ENCODE measurements at regions not wholly inside any gene's neighbourhood (a gene's known extent, or its start where the extent isn't known, plus 50 kb on each side); places are given as distances from the start of the nearest gene placed in this dataset.
"Not testable (repeated sequence)": the region's sequence is repeated elsewhere in the genome, so short reads cannot be mapped to it uniquely, and the experiment has no call there.

DNA sequence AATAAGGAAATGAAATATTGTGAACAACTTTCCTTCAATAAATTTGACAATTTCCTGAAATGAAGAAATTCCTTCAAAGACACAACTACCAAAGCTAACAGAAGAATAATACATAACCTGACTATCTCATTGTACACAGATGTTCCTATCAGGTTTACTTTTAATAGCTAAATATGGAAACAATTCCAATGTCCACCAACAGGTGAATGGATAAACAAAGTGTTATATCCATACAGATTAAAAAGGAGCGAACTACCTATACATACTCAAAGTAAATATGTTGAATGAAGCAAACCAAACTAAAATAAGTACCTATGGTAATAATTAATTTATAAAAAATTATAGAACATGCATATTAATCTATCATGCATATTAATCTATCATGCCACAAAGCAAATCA is 554.9 kb downstream of the PPP4R3C start:
- no peak for DNase-seq (ENCODE audit: low read depth in 4 of 4, low spot score in 2 of 4)

DNA sequence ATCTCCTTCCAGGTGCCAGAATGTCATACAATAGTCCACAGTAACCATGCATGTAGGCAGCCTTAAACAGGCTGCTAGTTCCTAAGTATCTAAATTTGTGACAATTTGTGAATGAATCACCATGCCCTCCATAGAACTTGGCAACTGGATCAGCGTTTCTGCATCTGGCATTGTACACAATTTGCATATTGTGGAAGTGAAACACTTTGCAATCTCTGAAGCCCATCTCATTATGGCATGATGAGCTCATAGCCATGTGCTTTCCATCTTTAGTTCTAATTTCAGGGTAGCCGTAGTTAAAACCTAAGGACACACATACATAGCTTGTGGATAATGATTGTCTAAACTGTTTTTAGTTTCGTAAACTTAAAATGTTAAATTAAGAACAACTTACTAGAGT is 573.6 kb downstream of the PPP4R3C start:
- DNase-seq (ENCODE audit: low read depth in 4 of 4, low spot score in 2 of 4), result no peak

DNA sequence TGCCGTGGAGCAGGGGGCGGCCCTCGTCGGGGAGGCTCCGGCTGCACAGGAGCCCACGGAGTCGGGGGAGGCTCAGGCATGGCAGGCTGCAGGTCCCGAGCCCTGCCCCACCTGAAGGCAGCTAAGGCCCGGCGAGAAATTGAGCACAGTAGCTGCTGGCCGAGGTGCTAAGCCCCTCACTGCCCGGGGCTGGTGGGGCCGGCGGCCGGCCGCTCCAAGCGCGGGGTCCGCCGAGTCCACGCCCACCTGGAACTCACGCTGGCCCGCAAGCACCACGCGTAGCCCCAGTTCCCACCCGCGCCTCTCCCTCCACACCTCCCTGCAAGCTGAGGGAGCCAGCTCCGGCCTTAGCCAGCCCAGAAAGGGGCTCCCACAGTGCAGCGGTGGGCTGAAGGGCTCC is 589.4 kb downstream of the PPP4R3C start:
- no peak for DNase-seq (ENCODE audit: low read depth in 4 of 4, low spot score in 2 of 4)

DNA sequence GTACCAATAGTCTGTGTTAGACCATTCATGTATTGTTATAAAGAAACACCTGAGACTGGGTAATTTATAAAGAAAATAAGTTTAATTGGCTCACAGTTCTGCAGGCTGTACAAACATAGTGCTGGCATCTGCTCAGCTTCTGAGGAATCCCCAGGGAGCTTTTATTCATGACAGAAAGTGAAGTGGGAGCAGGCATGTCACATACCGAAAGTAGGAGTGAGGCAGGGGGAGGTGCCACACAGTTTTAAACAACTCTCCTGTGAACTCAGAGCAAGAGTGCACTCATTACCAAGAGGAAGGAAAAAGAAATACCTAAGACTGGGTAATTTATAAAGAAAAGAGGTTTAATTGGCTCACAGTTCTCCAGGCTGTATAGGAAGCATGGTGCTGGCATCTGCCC is 591.2 kb downstream of the PPP4R3C start:
- no peak for DNase-seq (ENCODE audit: low read depth in 4 of 4, low spot score in 2 of 4)

DNA sequence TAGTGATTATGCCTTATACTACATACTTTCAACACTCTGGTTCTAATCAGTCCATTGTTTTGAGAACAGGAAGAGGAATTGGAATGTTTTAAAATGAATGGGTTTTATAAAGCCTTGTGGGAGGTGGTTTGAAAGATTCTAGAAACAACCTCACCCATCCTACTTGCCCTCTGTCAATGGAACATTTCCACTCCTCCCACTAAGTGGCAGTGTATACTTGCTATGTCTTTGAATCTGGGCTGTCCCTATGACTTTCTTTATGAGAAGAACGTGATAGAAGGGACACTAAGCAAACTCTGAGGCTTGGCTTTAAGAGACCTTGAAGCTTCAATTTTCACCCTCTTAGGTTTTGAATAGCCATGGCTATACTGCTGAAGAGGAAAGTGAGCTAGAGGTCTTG is 611.2 kb downstream of the PPP4R3C start:
- no peak for DNase-seq (ENCODE audit: low read depth in 4 of 4, low spot score in 2 of 4)

DNA sequence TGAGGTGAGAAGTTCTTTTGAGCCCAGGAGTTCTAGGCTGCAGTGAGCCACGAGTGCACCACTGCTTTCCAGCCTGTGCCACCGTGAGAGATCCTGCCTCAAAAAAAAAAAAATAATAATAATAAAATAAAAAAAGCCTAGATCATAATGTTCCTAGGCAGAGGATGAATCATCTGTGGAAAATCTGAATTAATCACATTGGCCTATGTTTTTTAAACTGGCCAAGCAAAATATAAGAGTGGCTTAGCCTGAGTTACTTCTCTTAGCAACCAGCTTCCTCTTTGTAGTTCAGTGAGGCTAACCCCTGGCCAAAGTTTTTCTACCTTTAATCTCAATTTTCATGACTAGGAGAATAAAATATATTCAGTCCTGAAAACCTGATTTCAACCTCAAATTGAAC is 614.6 kb downstream of the PPP4R3C start:
- no peak for DNase-seq (ENCODE audit: low read depth in 4 of 4, low spot score in 2 of 4)

DNA sequence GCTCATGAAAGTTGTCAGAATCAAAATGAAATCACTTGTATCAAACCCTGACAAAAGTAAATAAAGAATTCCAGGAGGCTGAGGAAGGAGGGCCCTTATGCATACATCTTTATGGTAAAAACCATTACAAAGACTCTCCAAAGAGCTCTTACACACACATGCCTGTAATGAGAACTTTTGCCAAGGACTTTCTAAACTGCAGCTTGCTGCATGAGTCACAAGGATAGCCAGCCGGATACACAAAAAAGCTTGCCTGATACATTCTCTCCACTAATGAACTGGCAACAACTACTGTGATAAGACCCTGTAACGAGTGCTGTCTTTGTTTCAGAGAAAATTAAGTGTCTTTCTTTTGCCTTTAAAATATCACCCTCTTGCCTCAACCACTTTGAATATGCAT is 618.1 kb downstream of the PPP4R3C start:
- DNase-seq (ENCODE audit: low read depth in 4 of 4, low spot score in 2 of 4), result no peak

DNA sequence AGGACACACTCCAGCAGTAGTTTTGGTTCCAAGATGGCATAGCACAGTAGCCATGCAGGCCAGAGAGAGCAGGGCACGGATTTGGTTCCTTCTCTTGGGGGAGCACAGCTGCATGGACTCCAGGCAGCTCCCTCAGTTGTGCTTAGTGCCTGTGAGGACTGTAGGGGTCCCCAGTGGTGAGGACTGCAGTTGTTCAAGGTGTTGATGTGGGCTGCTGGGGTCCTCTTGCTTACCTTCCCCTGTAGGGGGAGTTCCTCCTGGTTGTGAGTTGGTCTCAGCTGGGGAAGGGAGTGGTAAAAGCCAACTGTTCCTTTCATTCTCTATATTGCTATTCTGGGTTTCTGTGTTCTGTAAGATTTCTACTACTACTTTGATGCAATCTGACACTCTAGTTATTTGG is 606.5 kb downstream of the MAGEB5 start:
- DNase-seq (ENCODE audit: low read depth in 4 of 4, low spot score in 2 of 4), result no peak

DNA sequence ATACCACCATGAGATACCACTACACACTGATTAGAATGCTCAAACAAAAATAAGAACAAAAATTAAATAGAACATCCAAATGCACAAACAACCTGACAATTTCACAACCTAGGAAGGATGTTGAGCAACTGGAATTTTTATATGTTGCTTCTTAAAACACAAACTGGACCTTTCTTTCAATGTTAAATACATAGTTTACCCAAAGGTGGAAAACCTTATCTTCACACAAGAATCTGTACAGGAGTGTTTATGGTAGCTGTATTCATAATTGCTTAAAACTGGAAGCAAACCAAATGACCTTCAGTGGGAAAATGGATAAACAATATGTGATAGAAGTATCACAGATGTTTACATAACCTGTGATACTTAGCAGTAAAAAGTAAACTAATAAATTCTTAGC is 573.8 kb downstream of the MAGEB5 start:
- no peak for DNase-seq (ENCODE audit: low read depth in 4 of 4, low spot score in 2 of 4)

DNA sequence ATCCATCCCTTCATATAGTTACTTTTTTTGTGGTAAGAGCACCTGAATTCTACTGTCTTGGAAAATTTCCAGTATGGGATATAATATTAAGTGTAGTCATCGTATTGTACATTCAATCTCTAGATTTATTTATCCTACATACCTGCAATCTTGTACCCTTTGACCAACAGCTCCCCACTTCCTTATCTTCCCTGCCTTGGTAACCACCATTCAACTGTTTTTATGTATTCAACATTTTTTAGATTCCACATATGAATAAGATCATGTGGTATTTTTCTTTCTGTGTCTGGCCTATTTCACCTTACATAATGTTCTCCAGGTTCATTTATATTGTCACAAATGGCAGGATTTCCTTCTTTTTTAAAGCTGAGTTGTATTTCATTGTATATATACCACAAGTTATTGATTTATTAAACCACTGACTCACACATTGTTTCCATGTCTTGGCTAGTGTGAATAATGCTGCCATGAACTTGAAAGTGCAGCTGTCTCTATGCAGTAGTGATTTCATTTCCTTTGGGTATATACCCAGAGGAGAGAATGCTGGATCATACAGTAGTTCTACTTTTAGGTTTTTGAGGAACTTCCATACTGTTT is 572.5 kb downstream of the MAGEB5 start:
- DNase-seq (ENCODE audit: low read depth in 4 of 4, low spot score in 2 of 4), result no peak

DNA sequence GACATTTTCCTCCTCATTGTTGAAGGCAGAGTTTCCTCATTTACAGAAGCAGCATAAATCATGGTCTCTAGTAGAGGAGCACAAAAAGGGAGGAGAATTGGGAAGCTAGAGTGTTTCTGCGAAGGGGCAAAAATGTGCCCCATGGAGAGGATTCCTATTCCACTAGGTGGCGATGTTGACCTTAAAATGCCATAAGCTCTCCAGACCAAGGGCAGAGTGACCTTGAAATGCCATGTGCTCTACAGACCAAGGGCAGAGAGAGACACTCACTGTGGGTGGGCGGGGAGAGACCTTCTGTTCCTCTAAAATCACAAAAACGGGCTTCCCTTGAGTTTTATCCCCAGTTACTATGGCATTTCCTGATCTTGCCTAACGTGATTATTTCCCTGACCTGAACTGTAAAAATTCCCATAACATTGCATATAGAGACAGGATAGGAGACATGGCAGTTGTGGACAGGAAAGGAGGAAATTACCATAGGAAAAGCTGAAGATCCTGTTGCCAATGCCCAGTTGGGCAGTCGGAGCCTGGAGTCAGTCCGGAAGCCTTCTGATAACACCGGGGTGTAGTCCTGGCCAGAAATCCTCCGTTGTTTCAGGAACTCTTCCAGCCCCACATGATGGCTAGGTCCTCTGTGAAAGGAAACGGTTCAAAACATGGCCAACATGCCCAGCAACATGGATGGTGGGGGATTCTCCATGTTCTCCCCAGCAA is 567.7 kb downstream of the MAGEB5 start:
- peak in 2 of 4 donors; percentile 2 to 10 for DNase-seq (ENCODE audit: low read depth in 4 of 4, low spot score in 2 of 4)

DNA sequence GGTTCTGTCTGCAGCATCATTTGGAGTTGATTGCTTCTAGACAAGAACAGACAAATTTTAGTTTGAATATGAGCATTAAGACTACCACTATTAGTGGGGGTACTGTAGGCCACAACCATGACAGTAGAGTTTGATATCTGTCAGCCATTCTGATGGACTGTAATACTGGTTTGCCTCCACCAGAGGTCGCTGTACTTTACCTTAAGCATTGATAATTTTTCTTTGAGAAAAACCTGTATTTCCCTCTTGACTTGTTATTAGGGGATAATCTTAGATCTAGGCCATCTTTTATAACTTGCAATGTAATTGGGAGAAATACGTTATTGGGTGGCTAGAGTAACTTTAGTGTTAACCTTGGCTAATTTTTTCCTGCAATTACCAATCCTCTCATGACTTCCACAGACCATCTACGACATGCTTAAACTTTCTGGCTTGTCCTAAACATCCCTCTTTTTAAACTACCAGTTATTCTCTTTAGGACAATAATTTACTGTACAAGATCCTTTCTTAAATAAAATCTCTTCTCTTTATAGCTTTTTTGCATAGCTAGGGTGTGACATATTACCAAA is 562.4 kb downstream of the MAGEB5 start:
- DNase-seq (ENCODE audit: low read depth in 4 of 4, low spot score in 2 of 4), result no peak

DNA sequence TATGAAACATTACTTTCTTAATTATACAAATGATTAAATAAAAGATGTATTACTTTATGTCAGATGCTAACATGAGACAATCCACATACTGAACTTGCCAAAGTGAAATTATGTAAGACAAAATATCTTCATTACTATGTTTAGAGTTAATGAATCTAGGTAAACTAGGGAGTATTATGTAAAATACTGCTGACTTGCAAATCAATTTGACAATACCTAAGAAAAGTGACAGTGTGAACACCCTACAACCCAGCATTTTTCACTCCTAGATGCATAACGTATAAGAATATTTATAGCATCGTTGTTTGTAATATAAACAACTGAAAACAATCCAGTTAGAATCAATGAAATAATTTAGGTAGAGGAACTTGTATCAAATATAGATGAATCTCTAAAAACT is 546.3 kb downstream of the MAGEB5 start:
- DNase-seq (ENCODE audit: low read depth in 4 of 4, low spot score in 2 of 4), result no peak

DNA sequence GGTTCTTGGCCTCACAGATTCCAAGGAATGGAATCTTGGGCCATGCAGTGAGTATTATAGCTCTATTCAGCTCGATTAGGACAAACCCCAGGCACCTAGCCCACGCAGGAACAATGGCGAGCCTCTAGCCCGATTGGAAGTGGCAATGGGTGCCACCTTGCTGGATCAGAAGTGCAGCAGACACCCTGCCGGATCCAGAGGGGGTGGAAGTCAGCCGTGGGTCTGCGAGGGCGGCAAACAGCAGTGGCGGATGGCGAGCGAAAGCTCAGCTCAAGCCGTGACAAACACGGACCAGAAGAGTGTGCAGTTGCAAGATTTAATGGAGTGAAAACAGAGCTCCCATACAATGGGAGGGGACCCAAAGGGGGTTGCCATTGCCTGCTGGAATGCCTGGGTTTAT is 539.8 kb downstream of the MAGEB5 start:
- not testable (repeated sequence) for DNase-seq (ENCODE audit: low read depth in 4 of 4, low spot score in 2 of 4)

DNA sequence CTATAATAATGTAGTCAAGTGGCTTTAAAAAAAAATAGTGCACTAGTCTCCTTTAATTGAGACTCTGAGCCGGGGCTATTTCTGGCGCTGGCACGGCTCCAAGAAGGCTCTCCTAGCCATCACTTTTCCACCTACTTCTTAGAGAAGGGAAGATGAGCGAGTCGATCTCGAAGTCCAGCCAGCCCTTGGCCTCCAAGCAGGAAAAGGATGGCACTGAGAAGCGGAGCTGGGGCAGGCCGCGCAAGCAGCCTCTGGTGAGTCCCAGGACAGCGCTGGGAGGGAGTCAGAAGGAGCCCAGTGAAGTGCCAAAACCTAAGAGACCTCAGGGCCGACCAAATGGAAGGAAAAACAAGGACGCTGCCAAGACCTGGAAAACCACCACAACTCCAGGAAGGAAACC is 531.9 kb downstream of the MAGEB5 start:
- DNase-seq (ENCODE audit: low read depth in 4 of 4, low spot score in 2 of 4), result no peak

DNA sequence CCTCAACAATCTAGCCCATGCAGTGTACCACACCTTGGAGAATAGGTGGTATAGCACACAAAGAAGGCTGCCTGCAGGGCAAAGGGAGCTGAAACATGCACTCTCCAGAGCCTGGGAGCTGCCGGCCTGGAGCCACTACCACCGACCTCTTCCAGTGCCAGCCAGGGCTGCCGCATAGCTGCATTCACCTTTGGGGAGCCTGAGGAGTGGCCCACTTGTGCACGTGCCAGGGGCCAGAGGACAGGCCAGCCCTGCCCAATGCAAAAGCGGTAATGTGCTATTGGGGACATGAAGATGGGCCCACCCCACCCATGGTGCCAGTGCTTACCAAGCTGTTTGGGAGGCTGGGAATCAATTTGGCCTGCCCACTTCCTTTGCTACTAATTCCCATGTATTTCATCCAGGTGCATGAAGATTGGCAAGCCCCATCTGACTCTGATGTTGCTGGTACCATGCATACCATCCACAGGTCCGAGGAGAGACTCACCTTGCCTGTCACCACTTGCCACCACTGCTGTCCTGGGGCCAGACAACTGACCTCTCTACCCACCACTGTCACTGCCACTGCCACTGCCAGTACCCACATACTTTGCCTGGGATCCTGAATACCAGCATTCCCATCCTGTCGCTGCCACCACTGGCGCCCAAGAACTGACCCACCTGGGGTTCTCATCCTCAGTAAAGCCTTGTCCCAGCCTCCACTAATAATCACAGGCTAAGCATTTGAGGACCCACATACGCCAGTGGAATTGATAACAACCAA is 506.9 kb downstream of the MAGEB5 start:
- DNase-seq (ENCODE audit: low read depth in 4 of 4, low spot score in 2 of 4), result no peak

DNA sequence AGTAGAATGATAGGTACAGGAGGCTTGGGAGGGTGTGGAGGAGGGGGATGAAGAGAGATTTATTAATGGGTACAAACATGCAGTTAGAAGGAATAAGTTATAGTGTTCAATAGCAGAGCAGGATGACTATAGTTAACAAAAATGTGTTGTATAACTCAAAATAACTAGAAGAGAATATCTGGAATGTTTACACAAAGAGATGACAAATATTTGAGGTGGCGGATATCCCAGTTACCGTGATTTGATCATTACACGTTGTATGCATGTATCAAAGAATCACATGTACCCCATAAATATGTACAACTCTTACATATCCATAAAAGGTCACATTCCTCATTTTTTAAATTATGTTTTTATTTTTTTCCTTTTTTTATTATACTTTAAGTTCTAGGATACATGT is 456.6 kb downstream of the MAGEB5 start:
- no peak for DNase-seq (ENCODE audit: low read depth in 4 of 4, low spot score in 2 of 4)

DNA sequence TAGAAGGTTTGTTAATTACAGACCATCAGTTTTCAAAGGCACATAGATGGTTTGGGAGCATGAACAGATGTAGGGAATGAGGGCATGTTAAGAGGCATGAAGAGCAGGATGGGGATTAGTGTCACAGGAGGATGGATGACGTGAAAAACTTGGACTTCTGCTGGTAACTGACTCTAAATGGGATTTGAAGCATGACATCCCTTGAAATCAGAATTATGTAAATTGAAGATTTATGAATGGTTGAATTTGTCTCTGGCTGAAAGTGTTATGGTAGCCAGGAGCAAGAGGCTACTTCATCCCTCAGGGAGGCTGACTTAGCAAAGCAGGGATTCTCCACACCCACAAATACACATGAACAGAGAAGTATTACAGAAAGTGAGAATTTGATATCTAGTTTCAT is 454.6 kb downstream of the MAGEB5 start:
- no peak for DNase-seq (ENCODE audit: low read depth in 4 of 4, low spot score in 2 of 4)

DNA sequence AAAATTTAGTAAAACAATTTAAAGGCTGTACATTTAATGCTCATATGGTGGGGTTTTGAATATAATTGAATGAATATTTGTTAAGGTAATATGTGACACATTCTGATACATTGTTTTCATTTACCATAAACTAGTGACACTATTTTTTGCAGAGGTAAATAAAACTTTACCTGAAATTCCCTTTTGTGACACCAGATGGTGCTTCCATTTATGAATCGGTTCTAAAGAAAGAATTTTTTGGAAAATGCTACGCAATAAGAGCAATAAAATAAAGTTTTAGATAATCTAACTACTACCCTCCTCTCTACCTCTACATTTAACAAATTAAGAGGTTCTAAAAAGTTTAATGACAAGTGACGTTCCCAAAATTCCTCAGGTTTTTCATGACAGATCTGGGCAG is 448.9 kb downstream of the MAGEB5 start:
- no peak for DNase-seq (ENCODE audit: low read depth in 4 of 4, low spot score in 2 of 4)

DNA sequence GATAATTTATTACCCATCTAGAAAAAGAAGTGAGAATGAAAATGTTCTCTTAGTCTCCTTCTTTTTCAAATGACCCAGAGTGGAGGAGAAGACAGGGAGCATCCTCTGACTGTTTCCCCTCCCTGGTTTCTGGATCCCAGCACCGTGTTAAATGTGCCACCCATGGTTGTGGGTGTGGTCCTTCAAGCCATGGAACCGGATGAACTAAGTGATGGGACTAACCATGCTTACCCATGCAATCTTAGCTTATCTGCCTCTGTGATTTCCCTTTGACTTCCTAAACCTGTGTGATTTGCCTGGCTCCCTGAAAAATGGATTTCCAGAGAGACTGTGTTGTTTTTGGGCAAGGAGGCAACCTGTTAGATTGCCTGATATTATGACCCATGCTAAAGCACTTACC is 437.1 kb downstream of the MAGEB5 start:
- no peak for DNase-seq (ENCODE audit: low read depth in 4 of 4, low spot score in 2 of 4)

DNA sequence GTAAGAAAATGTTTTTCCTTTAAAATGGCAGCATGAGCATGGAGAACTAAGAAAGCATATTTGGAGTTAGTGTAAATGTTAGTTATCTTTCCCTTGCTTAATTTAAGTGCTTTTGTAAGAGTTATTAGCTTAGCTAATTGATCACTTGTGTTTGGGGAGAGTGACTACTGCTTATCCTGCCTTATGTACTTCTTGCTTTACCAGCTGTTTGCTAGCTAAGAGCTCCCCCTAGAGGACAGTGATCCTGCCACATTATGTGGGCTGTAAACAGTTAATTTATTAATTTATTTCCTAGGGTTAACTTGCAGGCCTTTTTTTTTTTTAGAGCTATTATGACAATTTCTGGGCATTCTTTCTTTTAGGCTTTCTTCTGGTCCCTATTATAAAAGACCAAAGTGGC is 435.8 kb downstream of the MAGEB5 start:
- DNase-seq (ENCODE audit: low read depth in 4 of 4, low spot score in 2 of 4), result no peak

DNA sequence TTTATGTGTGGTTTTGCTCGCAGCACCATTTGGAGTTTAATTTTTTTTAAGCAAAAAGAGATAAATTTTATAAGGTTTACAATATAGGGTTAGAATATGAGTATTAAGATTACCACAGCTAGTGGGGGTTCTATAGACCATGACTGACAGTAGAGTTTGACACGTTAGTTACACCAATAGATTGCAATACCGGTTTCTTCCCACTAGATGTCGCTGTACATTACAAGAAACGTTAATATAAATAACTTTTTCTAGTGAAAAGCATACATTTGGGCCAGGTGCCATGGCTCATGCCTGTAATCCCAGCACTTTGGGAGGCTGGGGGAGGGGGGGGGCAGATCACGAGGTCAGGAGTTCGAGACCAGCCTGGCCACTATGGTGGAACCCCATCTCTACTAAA is 433.6 kb downstream of the MAGEB5 start:
- DNase-seq (ENCODE audit: low read depth in 4 of 4, low spot score in 2 of 4), result no peak
